IMR-90 (cell line): ENCODE measurements at regions not wholly inside any gene's neighbourhood (a gene's known extent, or its start where the extent isn't known, plus 50 kb on each side); places are given as distances from the start of the nearest gene placed in this dataset.
"Not testable (repeated sequence)": the region's sequence is repeated elsewhere in the genome, so short reads cannot be mapped to it uniquely, and the experiment has no call there.

Experiments used
- ATAC-seq: fragments of 200-7000 bp; cut with Tn5 transposase; 2 replicates; pipeline ENCODE4 v1.9.1; 2020; ENCODE audit warnings: low read depth, mild to moderate bottlenecking, moderate library complexity
- BruUV-seq: library from RNA; stranded (reverse); fragments of 400-500 nt; replicated peaks from 2 replicates; lab custom pipeline; 2021; lab: Mats Ljungman, UMichigan
- CTCF ChIA-PET: fragments of 300-600 bp; formaldehyde crosslinking; extraction: SDS; loops from one replicate; lab custom pipeline; 2021; ENCODE audit warnings: antibody characterized with exemption; lab: Yijun Ruan, JAX
- POLR2A ChIA-PET: fragments of 300-600 bp; sonication (Branson Sonifier 250); formaldehyde crosslinking; loops from one replicate; lab custom pipeline; 2022; ENCODE audit warnings: antibody characterized with exemption; ENCODE audit not compliant: unreplicated experiment; lab: Charles Lee
- DNase-seq: peaks from one replicate; pipeline ENCODE4 v3.0.0; 2013
- H2AFZ ChIP-seq: replicated peaks from 2 replicates; pipeline ENCODE3; 2013; ENCODE audit warnings: low read length, mild to moderate bottlenecking; ENCODE audit not compliant: poor library complexity
- H2AK5ac ChIP-seq: 2 replicates; pipeline ENCODE4 v1.6.1; 2013; ENCODE audit warnings: low read depth, low read length, inconsistent platforms
- H2AK9ac ChIP-seq: replicated peaks from 2 replicates; pipeline ENCODE3; 2013; ENCODE audit warnings: mild to moderate bottlenecking, low read depth, low read length, moderate library complexity; ENCODE audit not compliant: poor library complexity
- H2BK120ac ChIP-seq: 2 replicates; pipeline ENCODE4 v1.6.1; 2013; ENCODE audit warnings: low read depth, low read length, inconsistent platforms
- H2BK15ac ChIP-seq: 3 replicates; pipeline ENCODE4 v1.6.1; 2013; ENCODE audit warnings: low read depth, low read length, inconsistent platforms
- H2BK20ac ChIP-seq: 2 replicates; pipeline ENCODE4 v1.6.1; 2013; ENCODE audit warnings: low read depth, mild to moderate bottlenecking, inconsistent platforms, low read length, moderate library complexity
- H2BK5ac ChIP-seq: 2 replicates; pipeline ENCODE4 v1.6.1; 2013; ENCODE audit warnings: mild to moderate bottlenecking, low read depth, low read length, inconsistent platforms; ENCODE audit not compliant: poor library complexity, severe bottlenecking
- H3K14ac ChIP-seq: replicated peaks from 2 replicates; pipeline ENCODE4 v1.6.1; 2013; ENCODE audit warnings: low read depth, low read length, inconsistent platforms
- H3K18ac ChIP-seq: 2 replicates; pipeline ENCODE4 v1.6.1; 2013; ENCODE audit warnings: low read depth, low read length, control low read depth
- H3K23ac ChIP-seq: 2 replicates; pipeline ENCODE4 v1.6.1; 2013; ENCODE audit warnings: low read depth, low read length, inconsistent platforms
- H3K27ac ChIP-seq: 2 replicates; pipeline ENCODE4 v1.5.1; 2013; ENCODE audit warnings: mild to moderate bottlenecking, control low read depth, low read length; ENCODE audit not compliant: insufficient read depth
- H3K27me3 ChIP-seq: 2 replicates; pipeline ENCODE4 v1.6.1; 2013; ENCODE audit warnings: low read length; ENCODE audit not compliant: control insufficient read depth, insufficient read depth
- H3K36me3 ChIP-seq: 2 replicates; pipeline ENCODE4 v1.6.1; 2013; ENCODE audit warnings: low read length, mixed read lengths; ENCODE audit not compliant: control insufficient read depth, insufficient read depth
- H3K4ac ChIP-seq: 2 replicates; pipeline ENCODE4 v1.6.1; 2013; ENCODE audit warnings: low read depth, low read length, inconsistent platforms
- H3K4me1 ChIP-seq: 2 replicates; pipeline ENCODE4 v1.6.1; 2013; ENCODE audit warnings: low read length, mixed read lengths; ENCODE audit not compliant: control insufficient read depth, insufficient read depth
- H3K4me2 ChIP-seq: 2 replicates; pipeline ENCODE4 v1.6.1; 2013; ENCODE audit warnings: low read depth, mild to moderate bottlenecking, control low read depth, low read length, moderate library complexity
- H3K4me3 ChIP-seq: 2 replicates; pipeline ENCODE4 v1.5.1; 2013; ENCODE audit warnings: low read depth, mild to moderate bottlenecking, control low read depth, low read length, moderate library complexity; ENCODE audit not compliant: insufficient read depth
- H3K56ac ChIP-seq: 2 replicates; pipeline ENCODE4 v1.6.1; 2013; ENCODE audit warnings: low read length, inconsistent platforms; ENCODE audit not compliant: insufficient read depth; ENCODE audit errors: extremely low read depth
- H3K79me1 ChIP-seq, 2 experiments: 2 replicates each; pipeline ENCODE4 v1.6.1; 2013; ENCODE audit warnings: low read length in 2 of 2, inconsistent platforms in 1 of 2, low read depth in 1 of 2
- H3K9ac ChIP-seq: 2 replicates; pipeline ENCODE4 v1.6.1; 2013; ENCODE audit warnings: low read depth, low read length, control low read depth
- H3K9me1 ChIP-seq: 2 replicates; pipeline ENCODE4 v1.6.1; 2013; ENCODE audit warnings: low read length, inconsistent platforms; ENCODE audit not compliant: insufficient read depth
- H3K9me3 ChIP-seq: 2 replicates; pipeline ENCODE4 v1.6.1; 2013; ENCODE audit warnings: low read length; ENCODE audit not compliant: control insufficient read depth, insufficient read depth
- H4K20me1 ChIP-seq: 2 replicates; pipeline ENCODE4 v1.6.1; 2013; ENCODE audit warnings: low read length, inconsistent platforms; ENCODE audit not compliant: insufficient read depth
- H4K5ac ChIP-seq: 2 replicates; pipeline ENCODE4 v1.6.1; 2013; ENCODE audit warnings: mild to moderate bottlenecking, low read depth, low read length, control low read depth
- H4K8ac ChIP-seq, 2 experiments: 2 replicates each; pipeline ENCODE4 v1.6.1; 2013; ENCODE audit warnings: low read depth in 2 of 2, low read length in 2 of 2, control low read depth in 1 of 2, inconsistent platforms in 1 of 2
- H4K91ac ChIP-seq: 2 replicates; pipeline ENCODE4 v1.6.1; 2013; ENCODE audit warnings: low read depth, low read length, inconsistent platforms; ENCODE audit not compliant: insufficient read depth
- WGBS, 2 experiments: methylation state at CpG; one replicate each; pipeline versions ENCODE4 v1.1.5 to v1.1.7; 2013; ENCODE audit warnings: missing lambda C conversion rate in 2 of 2; ENCODE audit not compliant: insufficient read length in 1 of 2; ENCODE audit errors: extremely low coverage in 2 of 2; 5-methylcytosine and 5-hydroxymethylcytosine counted together
- dilution Hi-C: fragments of 300-500 bp; cut with HindIII; formaldehyde crosslinking; loops from one replicate; pipeline ENCODE4 v1.14.3; 2018; ENCODE audit warnings: low sequenced_read_pairs; ENCODE audit not compliant: unreplicated experiment
- in situ Hi-C: fragments of 300-500 bp; cut with MboI; formaldehyde crosslinking; loops from 3 replicates; pipeline ENCODE4 v1.14.3; 2019; ENCODE audit warnings: low sequenced_read_pairs, inconsistent platforms, mixed read lengths
- intact Hi-C: fragments of 100-400 bp; cut with micrococcal nuclease; formaldehyde crosslinking; loops from 2 replicates; pipeline ENCODE4 v1.10.0; 2022

DNA sequence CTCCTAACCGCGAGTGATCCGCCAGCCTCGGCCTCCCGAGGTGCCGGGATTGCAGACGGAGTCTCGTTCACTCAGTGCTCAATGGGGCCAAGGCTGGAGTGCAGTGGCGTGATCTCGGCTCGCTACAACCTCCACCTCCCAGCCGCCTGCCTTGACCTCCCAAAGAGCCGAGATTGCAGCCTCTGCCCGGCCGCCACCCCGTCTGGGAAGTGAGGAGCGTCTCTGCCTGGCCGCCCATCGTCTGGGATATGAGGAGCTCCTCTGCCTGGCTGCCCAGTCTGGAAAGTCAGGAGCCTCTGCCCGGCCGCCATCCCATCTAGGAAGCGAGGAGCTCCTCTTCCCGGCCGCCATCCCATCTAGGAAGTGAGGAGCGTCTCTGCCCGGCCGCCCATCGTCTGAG is 58.8 kb upstream of the ANKRD30BL start:
- H2BK120ac ChIP-seq, H3K4me1 ChIP-seq, H2AFZ ChIP-seq, POLR2A ChIA-PET, ATAC-seq, CTCF ChIA-PET, intact Hi-C loops, H3K27ac ChIP-seq, H3K27me3 ChIP-seq, in situ Hi-C loops, H3K9ac ChIP-seq, H3K79me1 ChIP-seq, H3K23ac ChIP-seq, H3K18ac ChIP-seq, H4K20me1 ChIP-seq, DNase-seq, H2AK5ac ChIP-seq, H3K4me2 ChIP-seq, BruUV-seq, H3K4ac ChIP-seq, H3K4me3 ChIP-seq, H2AK9ac ChIP-seq, H2BK5ac ChIP-seq, dilution Hi-C loops, H3K56ac ChIP-seq, H4K5ac ChIP-seq, H4K8ac ChIP-seq, H2BK15ac ChIP-seq, H3K9me3 ChIP-seq, H2BK20ac ChIP-seq, H3K14ac ChIP-seq, H3K36me3 ChIP-seq, H4K91ac ChIP-seq, H3K9me1 ChIP-seq: not testable (repeated sequence)
- no CpG with 5 or more reads among the region's 28 CpGs for WGBS, 2 experiments

DNA sequence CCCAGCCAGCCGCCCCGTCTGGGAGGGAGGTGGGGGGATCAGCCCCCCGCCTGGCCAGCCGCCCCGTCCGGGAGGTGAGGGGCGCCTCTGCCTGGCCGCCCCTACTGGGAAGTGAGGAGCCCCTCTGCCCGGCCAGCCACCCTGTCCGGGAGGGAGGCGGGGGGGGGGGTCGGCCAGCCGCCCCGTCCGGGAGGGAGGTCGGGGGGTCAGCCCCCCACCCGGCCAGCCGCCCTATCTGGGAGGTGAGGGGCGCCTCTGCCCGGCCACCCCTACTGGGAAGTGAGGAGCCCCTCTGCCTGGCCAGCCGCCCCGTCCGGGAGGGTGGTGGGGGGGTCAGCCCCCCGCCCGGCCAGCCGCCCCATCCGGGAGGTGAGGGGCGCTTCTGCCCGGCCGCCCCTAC is 60.1 kb upstream of the ANKRD30BL start:
- H3K56ac ChIP-seq, H3K4ac ChIP-seq, H3K4me3 ChIP-seq, H2AK9ac ChIP-seq, H3K4me2 ChIP-seq, H3K18ac ChIP-seq, H4K20me1 ChIP-seq, DNase-seq, in situ Hi-C loops, H2AK5ac ChIP-seq, H2BK5ac ChIP-seq, H3K27ac ChIP-seq, H3K9ac ChIP-seq, H2AFZ ChIP-seq, dilution Hi-C loops, H3K9me3 ChIP-seq, H3K23ac ChIP-seq, BruUV-seq, ATAC-seq, CTCF ChIA-PET, H4K8ac ChIP-seq, H3K4me1 ChIP-seq, H3K14ac ChIP-seq, intact Hi-C loops, H3K36me3 ChIP-seq, H2BK20ac ChIP-seq, H3K79me1 ChIP-seq, H3K27me3 ChIP-seq, H2BK15ac ChIP-seq, H4K5ac ChIP-seq, H4K91ac ChIP-seq, H3K9me1 ChIP-seq, H2BK120ac ChIP-seq, POLR2A ChIA-PET: not testable (repeated sequence)
- WGBS, 2 experiments = no CpG with 5 or more reads among the region's 30 CpGs
